Ishikawa (cell line): ENCODE measurements at regions not wholly inside any gene's neighbourhood (a gene's known extent, or its start where the extent isn't known, plus 50 kb on each side); places are given as distances from the start of the nearest gene placed in this dataset.

Source experiments
- CEBPB ChIP-seq: IDR thresholded peaks from 2 replicates; pipeline ENCODE4 v1.6.1; 2012
- CREB1 ChIP-seq: IDR thresholded peaks from 2 replicates; pipeline ENCODE4 v1.6.1; 2012; ENCODE audit warnings: low read depth
- EGR1 ChIP-seq: IDR thresholded peaks from 2 replicates; pipeline ENCODE4 v1.6.1; 2012
- EP300 ChIP-seq: IDR thresholded peaks from 2 replicates; pipeline ENCODE4 v1.6.1; 2012; ENCODE audit warnings: borderline replicate concordance
- FOXM1 ChIP-seq: IDR thresholded peaks from 2 replicates; pipeline ENCODE4 v1.6.1; 2012; ENCODE audit warnings: low read depth, borderline replicate concordance
- NFIC ChIP-seq: IDR thresholded peaks from 2 replicates; pipeline ENCODE4 v1.6.1; 2012
- RAD21 ChIP-seq: IDR thresholded peaks from 2 replicates; pipeline ENCODE4 v1.6.1; 2012; ENCODE audit warnings: low read depth
- TAF1 ChIP-seq: IDR thresholded peaks from 2 replicates; pipeline ENCODE4 v1.6.1; 2012; ENCODE audit warnings: low read depth, mild to moderate bottlenecking
- TCF12 ChIP-seq: IDR thresholded peaks from 2 replicates; pipeline ENCODE4 v1.6.1; 2012; ENCODE audit warnings: low read depth
- TEAD4 ChIP-seq: IDR thresholded peaks from 2 replicates; pipeline ENCODE4 v1.6.1; 2012
- YY1 ChIP-seq: IDR thresholded peaks from 2 replicates; pipeline ENCODE4 v1.6.1; 2012; ENCODE audit warnings: low read depth
- TF ChIP-seq, protein P1 (sequence below): IDR thresholded peaks from 2 replicates; pipeline ENCODE4 v1.6.1; 2012; ENCODE audit warnings: low read depth, mild to moderate bottlenecking
- TF ChIP-seq, protein P2 (sequence below): IDR thresholded peaks from 2 replicates; pipeline ENCODE4 v1.6.1; 2012
- TF ChIP-seq, protein P3 (sequence below): IDR thresholded peaks from 2 replicates; pipeline ENCODE4 v1.6.1; 2012

DNA sequence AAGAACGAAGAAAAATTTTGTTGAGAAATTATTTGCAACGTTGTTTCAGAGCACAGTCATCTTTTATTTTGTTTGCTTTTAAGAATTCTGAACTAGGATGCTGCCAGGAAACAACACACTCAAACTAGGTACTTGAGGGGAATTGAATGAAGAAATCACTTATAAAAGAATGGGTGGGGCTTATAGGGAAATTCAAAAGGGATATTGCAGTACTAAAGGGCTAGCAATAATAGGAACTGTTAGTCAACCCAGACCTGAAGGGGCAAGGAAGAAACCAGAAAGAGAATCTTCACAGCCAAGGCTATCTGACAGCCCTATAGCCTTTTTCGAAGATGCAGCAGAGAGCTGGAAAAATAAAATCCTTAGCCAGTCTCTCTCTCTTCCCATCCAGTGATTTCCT, 179.3 kb downstream of the RPRM start:
- TF ChIP-seq NFIC (no peak), CREB1 (no peak), YY1 (no peak), CEBPB (no peak), EP300 (no peak), EGR1 (no peak), FOXM1 (no peak), TAF1 (no peak), RAD21 (no peak), TEAD4 (no peak), TCF12 (no peak)
- TF ChIP-seq, protein P1, sequence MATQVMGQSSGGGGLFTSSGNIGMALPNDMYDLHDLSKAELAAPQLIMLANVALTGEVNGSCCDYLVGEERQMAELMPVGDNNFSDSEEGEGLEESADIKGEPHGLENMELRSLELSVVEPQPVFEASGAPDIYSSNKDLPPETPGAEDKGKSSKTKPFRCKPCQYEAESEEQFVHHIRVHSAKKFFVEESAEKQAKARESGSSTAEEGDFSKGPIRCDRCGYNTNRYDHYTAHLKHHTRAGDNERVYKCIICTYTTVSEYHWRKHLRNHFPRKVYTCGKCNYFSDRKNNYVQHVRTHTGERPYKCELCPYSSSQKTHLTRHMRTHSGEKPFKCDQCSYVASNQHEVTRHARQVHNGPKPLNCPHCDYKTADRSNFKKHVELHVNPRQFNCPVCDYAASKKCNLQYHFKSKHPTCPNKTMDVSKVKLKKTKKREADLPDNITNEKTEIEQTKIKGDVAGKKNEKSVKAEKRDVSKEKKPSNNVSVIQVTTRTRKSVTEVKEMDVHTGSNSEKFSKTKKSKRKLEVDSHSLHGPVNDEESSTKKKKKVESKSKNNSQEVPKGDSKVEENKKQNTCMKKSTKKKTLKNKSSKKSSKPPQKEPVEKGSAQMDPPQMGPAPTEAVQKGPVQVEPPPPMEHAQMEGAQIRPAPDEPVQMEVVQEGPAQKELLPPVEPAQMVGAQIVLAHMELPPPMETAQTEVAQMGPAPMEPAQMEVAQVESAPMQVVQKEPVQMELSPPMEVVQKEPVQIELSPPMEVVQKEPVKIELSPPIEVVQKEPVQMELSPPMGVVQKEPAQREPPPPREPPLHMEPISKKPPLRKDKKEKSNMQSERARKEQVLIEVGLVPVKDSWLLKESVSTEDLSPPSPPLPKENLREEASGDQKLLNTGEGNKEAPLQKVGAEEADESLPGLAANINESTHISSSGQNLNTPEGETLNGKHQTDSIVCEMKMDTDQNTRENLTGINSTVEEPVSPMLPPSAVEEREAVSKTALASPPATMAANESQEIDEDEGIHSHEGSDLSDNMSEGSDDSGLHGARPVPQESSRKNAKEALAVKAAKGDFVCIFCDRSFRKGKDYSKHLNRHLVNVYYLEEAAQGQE = no peak
- TF ChIP-seq, protein P2, sequence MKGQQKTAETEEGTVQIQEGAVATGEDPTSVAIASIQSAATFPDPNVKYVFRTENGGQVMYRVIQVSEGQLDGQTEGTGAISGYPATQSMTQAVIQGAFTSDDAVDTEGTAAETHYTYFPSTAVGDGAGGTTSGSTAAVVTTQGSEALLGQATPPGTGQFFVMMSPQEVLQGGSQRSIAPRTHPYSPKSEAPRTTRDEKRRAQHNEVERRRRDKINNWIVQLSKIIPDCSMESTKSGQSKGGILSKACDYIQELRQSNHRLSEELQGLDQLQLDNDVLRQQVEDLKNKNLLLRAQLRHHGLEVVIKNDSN = no peak
- TF ChIP-seq, protein P3, sequence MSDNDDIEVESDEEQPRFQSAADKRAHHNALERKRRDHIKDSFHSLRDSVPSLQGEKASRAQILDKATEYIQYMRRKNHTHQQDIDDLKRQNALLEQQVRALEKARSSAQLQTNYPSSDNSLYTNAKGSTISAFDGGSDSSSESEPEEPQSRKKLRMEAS = no peak
